NOMO-1 treated with dmso at 0.1 percent for 144 hours (cell line): ENCODE measurements at regions not wholly inside any gene's neighbourhood (a gene's known extent, or its start where the extent isn't known, plus 50 kb on each side); places are given as distances from the start of the nearest gene placed in this dataset.

Source experiments
- DNase-seq: peaks from one replicate; lab custom pipeline; 2025; ENCODE audit not compliant: unreplicated experiment; lab: John Stamatoyannopoulos, UW

DNA sequence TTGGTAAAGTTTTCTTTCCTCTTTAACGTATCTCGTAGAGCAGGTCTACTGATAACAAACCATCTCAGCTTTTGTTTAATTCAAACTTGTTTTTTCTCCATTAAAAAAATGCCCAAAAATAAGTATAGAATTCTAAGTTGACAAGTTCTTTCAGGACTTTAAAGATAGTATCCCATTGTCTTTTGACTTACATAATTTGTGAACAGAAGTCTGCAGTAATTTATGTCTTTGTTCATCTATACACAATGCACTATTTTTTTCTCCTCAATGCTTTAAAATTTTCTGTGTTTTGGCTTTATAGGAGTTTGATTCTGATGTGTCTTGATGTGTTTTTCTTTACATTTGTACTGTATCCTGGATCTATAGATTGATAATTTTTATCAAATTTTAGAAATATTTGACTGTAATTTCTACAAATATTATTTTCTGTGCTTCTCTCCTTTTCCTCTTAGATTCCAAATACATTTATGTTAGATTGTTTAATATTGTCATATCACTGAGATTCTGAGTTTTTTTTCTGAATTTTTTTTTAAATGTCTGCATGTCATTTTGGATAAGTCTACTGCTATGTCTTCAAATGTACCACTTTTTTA lies 143.3 kb downstream of the FTCDNL1 start:
- no peak for DNase-seq

DNA sequence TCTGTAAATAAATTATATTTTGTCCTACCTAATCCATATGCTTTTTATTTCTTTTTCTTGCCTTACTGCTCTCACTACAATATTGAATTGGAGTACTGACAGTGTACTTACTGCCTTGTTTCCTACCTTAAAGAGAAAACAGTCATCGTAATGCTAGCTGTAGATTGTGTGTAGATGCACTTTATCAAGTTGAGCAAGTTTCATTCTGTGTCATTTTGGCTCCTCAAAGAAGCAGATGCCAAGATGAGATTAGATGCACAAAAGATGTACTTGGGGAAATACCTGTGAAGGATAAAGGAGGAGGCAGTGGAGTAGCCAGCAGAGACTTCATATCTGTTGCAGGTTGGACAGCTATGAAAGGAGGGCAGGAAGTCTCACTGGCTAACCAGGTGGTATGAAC lies 145.5 kb downstream of the FTCDNL1 start:
- no peak for DNase-seq

DNA sequence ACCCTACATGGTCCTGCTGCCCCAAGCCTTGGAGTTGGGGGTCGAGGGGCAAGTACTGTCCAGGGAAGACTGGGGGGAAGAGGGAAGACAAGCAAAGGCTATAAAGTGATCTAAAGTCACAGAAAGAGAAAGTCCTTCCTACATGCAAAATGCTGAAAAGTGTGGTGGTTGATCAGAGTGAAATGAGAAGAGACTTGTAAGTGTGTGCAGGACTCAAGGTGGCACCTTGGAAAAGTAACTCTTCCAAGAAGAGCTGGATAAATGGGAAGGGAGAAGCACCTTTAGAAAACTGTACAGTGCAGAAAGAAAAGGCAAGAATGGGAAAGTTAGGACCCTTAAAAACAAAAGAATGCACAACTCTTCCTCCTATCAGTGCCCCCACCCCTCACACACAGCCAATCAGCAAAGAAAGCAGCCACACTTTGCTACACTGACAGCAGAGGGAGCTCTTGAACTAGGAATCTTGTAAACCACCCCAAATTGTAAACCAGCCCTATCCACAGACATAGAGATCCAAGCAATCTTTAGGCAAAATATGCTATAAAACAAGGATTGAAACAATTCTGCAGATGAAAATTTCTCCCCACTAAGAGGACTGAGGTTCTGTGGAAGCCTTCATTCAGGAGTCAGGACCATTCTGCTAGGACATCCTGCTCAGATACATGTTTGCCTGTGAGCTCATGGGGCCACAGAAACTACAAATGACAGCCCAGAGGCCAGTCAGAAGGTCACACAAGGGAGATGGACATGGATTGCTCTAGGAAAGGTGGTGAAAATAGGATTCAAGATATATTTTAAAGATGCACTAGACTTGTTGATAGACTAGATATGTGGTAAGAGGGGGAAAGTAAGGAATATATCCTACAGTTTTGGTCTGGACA lies 146.4 kb downstream of the FTCDNL1 start:
- DNase-seq, result peak; percentile 63

DNA sequence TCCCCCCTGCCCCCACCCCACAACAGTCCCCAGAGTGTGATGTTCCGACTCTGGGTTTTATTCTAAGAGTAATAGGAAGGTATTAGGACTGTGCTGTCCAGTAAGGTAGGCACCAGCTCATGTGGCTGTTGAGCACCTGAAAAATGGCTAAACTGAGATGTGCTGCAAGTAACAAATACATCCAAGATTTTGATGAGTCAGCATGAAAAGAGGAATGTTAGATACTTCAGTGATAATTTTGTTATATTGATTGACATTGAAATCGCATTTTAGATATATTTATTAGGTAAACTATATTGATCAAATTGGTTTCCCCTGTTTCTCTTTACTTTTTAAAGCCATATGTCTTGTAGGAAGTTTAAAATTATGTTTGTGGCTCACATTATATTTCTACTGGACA lies 147.8 kb downstream of the FTCDNL1 start:
- DNase-seq, result no peak

- DNase-seq, result no peak
Observed at GRCh38 chr2:199697469-199697868, 153.5 kb downstream of the FTCDNL1 start.

GRCh38 chr2:199696048-199696447 lies 154.9 kb downstream of the FTCDNL1 start:
- no peak for DNase-seq

- DNase-seq, result no peak
Observed at GRCh38 chr2:199693861-199694260, 157.1 kb downstream of the FTCDNL1 start.

DNA sequence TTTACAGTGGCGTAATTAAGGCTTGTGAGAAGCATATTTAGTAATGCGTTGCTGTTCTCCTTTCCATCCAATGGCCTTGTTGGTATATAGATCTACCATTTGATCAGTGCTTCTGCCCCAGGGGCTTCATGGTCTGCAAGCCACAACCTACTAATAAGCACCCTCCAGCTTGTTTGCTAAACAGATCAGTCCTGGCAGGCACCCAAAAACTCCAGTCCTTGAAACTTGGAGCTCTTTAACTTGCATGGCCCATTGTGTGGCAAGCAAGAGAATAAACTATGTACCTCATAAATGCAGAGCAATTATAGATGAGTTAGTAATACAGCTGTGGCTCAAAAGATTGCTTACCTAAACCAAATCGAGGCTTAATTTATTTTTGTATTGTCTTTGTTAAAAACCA lies 158.5 kb downstream of the FTCDNL1 start:
- no peak for DNase-seq

GRCh38 chr2:199690225-199690624 lies 160.8 kb downstream of the FTCDNL1 start:
- DNase-seq, result no peak

DNA sequence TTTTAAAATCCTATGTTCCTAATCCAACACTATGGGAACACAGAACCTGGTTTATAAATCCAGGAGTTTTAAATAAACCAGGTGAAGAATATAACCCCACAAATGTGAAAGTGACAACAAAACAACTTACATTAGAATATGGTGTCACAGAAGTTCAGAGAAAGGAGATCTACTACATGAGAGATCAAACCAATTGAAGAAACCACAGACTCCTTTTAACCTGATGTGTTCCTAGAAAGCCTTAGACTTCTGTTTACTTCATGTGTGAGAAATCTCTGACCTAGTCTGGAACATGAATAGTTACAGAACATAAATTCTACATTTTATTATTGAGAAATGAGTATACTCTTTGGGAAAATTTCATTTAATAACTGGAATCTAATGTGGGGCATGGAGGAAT lies 165.3 kb downstream of the FTCDNL1 start:
- no peak for DNase-seq

GRCh38 chr2:199684832-199685231 lies 166.2 kb downstream of the FTCDNL1 start:
- no peak for DNase-seq

- DNase-seq, result no peak
Observed at GRCh38 chr2:199684168-199684567, 166.8 kb downstream of the FTCDNL1 start.

DNA sequence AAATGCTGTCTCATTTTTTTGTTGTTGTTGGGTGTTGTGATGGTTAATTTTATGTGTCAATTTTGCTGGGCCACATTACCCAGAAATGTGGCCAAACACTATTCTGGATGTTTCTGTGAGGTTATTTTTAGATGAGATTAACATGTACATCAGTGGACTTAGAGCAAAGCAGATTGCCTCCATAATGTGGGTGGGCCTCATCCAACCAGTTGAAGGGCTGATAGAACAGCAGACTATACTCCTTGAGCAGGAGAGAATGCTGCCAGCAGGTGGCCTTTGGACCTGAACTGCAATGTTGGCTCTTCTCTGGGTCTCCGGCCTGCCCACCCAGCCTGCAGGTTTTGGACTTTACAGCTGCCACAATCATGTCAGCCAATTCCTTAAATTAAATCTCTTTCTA lies 169.0 kb downstream of the FTCDNL1 start:
- DNase-seq, result no peak

DNA sequence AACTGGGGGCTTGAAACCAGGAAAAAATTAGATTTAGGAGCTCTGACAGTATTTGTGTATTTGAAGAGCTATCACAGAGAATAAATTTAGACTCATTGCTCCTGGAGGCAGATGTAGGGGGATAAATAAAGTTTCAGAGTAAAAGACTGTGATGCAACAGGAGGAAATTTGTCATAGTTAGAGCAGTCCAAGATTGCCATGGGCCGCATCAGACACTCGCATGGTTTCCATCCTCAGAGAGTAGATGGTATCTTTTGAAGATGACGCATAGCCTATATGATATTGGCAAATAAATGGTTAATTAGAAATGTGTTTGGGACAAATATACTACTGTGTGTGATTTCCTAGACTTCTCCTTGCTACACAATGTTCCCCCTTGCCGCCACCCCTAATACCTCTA lies 170.5 kb downstream of the FTCDNL1 start:
- DNase-seq, result no peak

DNA sequence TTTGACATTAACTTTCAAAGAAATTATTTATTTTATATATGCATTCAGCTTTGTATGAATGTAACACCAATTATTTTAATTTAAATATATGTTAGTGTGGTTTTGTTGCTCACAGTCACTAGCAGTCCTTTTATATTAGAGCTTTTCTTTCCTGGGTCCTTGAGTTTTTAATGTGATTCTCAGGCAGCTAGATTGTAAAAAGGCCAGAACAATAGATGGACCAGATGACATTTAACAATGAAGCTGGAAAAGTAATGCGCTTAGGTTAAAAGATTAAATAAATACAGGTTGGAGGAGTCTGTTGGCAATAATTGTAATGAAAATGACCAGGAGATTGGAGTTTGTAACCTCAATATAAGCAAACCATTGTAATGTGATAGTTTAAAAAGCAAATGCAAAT lies 171.1 kb downstream of the FTCDNL1 start:
- no peak for DNase-seq

DNA sequence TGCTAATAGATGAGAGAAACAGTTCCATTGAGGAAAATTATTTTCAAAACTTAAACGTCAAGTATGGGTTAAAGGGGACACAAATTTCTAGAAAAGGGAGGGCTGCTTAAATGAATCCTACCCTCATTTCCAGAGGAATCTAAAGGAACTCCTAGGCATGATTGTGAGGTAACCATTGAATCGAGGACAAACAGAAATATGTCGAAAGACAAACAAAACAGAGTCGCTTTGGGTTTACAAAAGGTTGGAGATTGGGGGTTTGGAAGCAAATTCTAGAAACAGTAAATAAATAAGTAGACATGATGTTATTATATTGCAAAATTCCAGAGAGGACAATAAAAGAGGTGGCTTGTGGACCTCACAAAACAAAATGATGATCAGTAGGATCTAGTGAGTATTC lies 173.1 kb downstream of the FTCDNL1 start:
- no peak for DNase-seq

GRCh38 chr2:199668645-199669044 lies 182.3 kb downstream of the FTCDNL1 start:
- DNase-seq, result no peak

DNA sequence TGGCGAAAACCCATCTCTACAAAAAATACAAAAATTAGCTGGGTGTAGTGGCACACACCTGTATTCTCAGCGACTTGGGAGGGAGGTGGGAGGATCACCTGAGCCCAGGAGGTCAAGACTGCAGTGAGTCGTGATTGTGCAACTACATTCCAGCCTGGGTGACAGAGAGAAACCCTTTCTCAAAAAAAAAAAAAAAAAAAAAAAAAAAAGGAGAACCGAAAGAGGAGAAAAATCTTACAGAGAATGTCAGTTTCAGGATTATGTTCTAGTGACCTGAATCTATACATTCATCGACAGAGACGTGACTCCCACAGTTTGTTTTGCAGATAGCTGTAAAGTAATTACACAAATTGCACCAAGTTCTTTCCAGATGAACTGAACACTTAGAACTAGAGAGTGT lies 187.8 kb downstream of the FTCDNL1 start:
- peak; percentile 49 for DNase-seq

GRCh38 chr2:199662255-199662654 lies 188.7 kb downstream of the FTCDNL1 start:
- no peak for DNase-seq

- DNase-seq, result no peak
Observed at GRCh38 chr2:199660167-199660566, 190.8 kb downstream of the FTCDNL1 start.

DNA sequence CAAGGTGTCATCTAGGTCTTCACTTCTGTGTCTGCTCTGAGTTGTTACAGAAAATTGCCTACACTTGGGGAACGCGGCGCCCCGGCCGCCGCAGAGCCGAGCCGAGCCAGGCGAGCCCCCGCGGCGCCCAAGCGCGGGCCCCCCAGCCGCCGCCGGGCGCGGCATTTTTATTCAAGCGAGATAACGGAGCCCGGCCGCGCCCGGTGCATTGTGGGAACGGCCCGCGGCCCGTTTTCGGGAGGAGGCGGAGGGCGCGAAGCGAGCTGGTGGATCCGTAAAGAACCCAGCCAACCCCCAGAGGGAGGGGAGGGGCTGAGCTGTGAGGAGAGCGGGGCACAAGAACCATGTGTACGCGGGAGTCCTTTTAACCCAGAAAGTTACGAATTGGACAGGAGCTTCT lies 191.8 kb downstream of the FTCDNL1 start:
- no peak for DNase-seq

DNA sequence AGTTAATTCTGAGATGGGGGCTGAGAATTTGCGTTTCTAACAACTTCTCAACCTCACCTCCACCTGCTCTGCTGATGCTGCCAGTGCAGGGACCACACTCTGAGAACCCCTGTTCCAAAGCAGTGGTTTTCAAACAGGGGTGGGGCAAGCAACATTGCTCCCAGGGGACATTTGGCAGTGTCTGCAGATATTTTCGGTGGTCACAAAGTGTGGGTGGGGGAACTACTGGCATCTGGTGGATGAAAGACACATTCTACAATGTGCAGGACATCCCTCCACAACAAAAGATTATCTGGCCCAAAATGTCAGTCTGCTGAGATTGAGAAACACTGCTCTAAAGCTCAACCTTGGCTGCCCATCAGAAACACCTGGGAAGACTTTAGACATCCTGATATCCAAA lies 188.7 kb upstream of the SATB2 start:
- no peak for DNase-seq

GRCh38 chr2:199631129-199631528 lies 173.4 kb upstream of the SATB2 start:
- DNase-seq, result no peak
